ENCODE measurements at regions not wholly inside any gene's neighbourhood (a gene's known extent, or its start where the extent isn't known, plus 50 kb on each side); places are given as distances from the start of the nearest gene placed in this dataset.

- Histone ChIP-seq H3K27me3 (no peaks in the 10 kb centered on the region), H3K4me1 (no peaks in the 10 kb centered on the region), H3K36me3 (no peaks in the 10 kb centered on the region), H3K27ac (no peak overlapping the region), H3K4me3 (no peak overlapping the region), H3K9me3 (no peaks in the 10 kb centered on the region)
- intact Hi-C loops (cut with DNase I; ENCODE audit: low total_unique reads): no loop called here
- TF ChIP-seq EP300 (IDR thresholded peaks at IDR 0.05): no peak
- TF ChIP-seq POLR2A (IDR thresholded peaks at IDR 0.05): no peak
- no peak for TF ChIP-seq POLR2AphosphoS5 (IDR thresholded peaks at IDR 0.05)
- no peak for TF ChIP-seq CTCF (IDR thresholded peaks at IDR 0.05)
- no peak for DNase-seq
- 29 to 72% (median 47%) methylated on average over 1 of the region's 1 CpG for WGBS, 5 donors
Observed at GRCh38 chr10:83706120-83706519, 433.2 kb upstream of the GHITM start.

- no peak for DNase-seq
Observed at GRCh38 chr10:83706952-83707582, 432.2 kb upstream of the GHITM start.

GRCh38 chr10:83713423-83713822 is 425.9 kb upstream of the GHITM start:
- no peak overlapping the region for H3K27ac ChIP-seq
- no peaks in the 10 kb centered on the region for H3K27me3 ChIP-seq
- intact Hi-C loops (cut with DNase I; ENCODE audit: low total_unique reads): no loop called here
- no peaks in the 10 kb centered on the region for H3K36me3 ChIP-seq
- 31 to 96% (median 88%) methylated on average over 1 of the region's 1 CpG for WGBS, 5 donors
- DNase-seq: no peak
- no peaks in the 10 kb centered on the region for H3K4me1 ChIP-seq
- no peak overlapping the region for H3K4me3 ChIP-seq
- H3K9me3 ChIP-seq: peaks cover 0 to 7% (median 0%) of the 10 kb centered on the region in 4 donors
- TF ChIP-seq POLR2A (IDR thresholded peaks at IDR 0.05) (no peak), CTCF (IDR thresholded peaks at IDR 0.05) (no peak), POLR2AphosphoS5 (IDR thresholded peaks at IDR 0.05) (no peak), EP300 (IDR thresholded peaks at IDR 0.05) (no peak)

More at GRCh38 chr10:83706952-83707582, 432.2 kb upstream of the GHITM start:
- intact Hi-C loops (cut with DNase I; ENCODE audit: low total_unique reads): no loop called here
- H3K27ac ChIP-seq: no peak overlapping the region
- no peaks in the 10 kb centered on the region for H3K4me1 ChIP-seq
- no peak for TF ChIP-seq EP300 (IDR thresholded peaks at IDR 0.05)
- no peak for TF ChIP-seq CTCF (IDR thresholded peaks at IDR 0.05)
- no peak for TF ChIP-seq POLR2AphosphoS5 (IDR thresholded peaks at IDR 0.05)
- no peak for TF ChIP-seq POLR2A (IDR thresholded peaks at IDR 0.05)
- H3K36me3 ChIP-seq: no peaks in the 10 kb centered on the region
- WGBS, 5 donors: 60 to 77% (median 68%) methylated on average over 2 of the region's 2 CpGs
- H3K27me3 ChIP-seq: no peaks in the 10 kb centered on the region
- no peaks in the 10 kb centered on the region for H3K9me3 ChIP-seq
- no peak overlapping the region for H3K4me3 ChIP-seq

GRCh38 chr10:83723080-83723479 is 416.2 kb upstream of the GHITM start:
- H3K27me3 ChIP-seq: no peaks in the 10 kb centered on the region
- DNase-seq: peak in 1 of 2 donors; percentile 5
- TF ChIP-seq EP300 (IDR thresholded peaks at IDR 0.05): no peak
- TF ChIP-seq CTCF (IDR thresholded peaks at IDR 0.05): no peak
- no peak for TF ChIP-seq POLR2A (IDR thresholded peaks at IDR 0.05)
- no peaks in the 10 kb centered on the region for H3K36me3 ChIP-seq
- H3K4me1 ChIP-seq: no peaks in the 10 kb centered on the region
- WGBS, 5 donors: 69 to 82% (median 79%) methylated on average over 2 of the region's 2 CpGs
- H3K9me3 ChIP-seq: peaks cover 0 to 6% (median 4%) of the 10 kb centered on the region in 4 donors
- no peak overlapping the region for H3K27ac ChIP-seq
- intact Hi-C loops (cut with DNase I; ENCODE audit: low total_unique reads): no loop called here
- no peak overlapping the region for H3K4me3 ChIP-seq
